ENCODE measurements at regions not wholly inside any gene's neighbourhood (a gene's known extent, or its start where the extent isn't known, plus 50 kb on each side); places are given as distances from the start of the nearest gene placed in this dataset.

GRCh38 chr2:551621-552020, 125.6 kb downstream of the TMEM18 start:
- no peak overlapping the region for H3K4me3 ChIP-seq
- intact Hi-C loops (cut with DNase I): no loop called here
- H3K27me3 ChIP-seq: no peaks in the 10 kb centered on the region
- H3K4me1 ChIP-seq: no peaks in the 10 kb centered on the region
- no peaks in the 10 kb centered on the region for H3K9me3 ChIP-seq
- H3K27ac ChIP-seq: no peak overlapping the region
- no peak for DNase-seq (ENCODE audit: extremely low spot score in 2 of 2)
- TF ChIP-seq POLR2AphosphoS5 (IDR thresholded peaks at IDR 0.05; ENCODE audit: insufficient read depth in 1 of 2, low read depth in 1 of 2) (no peak), POLR2A (IDR thresholded peaks at IDR 0.05) (no peak), CTCF (IDR thresholded peaks at IDR 0.05) (no peak)
- H3K36me3 ChIP-seq: no peaks in the 10 kb centered on the region

- Histone ChIP-seq H3K4me3 (no peak overlapping the region), H3K27ac (no peak overlapping the region), H3K36me3 (no peaks in the 10 kb centered on the region), H3K4me1 (no peaks in the 10 kb centered on the region), H3K27me3 (no peaks in the 10 kb centered on the region), H3K9me3 (no peaks in the 10 kb centered on the region)
- TF ChIP-seq POLR2AphosphoS5 (IDR thresholded peaks at IDR 0.05; ENCODE audit: insufficient read depth in 1 of 2, low read depth in 1 of 2) (no peak), CTCF (IDR thresholded peaks at IDR 0.05) (no peak)
- intact Hi-C loops (cut with DNase I): no loop called here
- DNase-seq (ENCODE audit: extremely low spot score in 2 of 2): no peak
These were observed 126.2 kb downstream of the TMEM18 start for GRCh38 chr2:550860-551567.

GRCh38 chr2:545711-546650, 131.2 kb downstream of the TMEM18 start:
- TF ChIP-seq POLR2AphosphoS5 (IDR thresholded peaks at IDR 0.05; ENCODE audit: insufficient read depth in 1 of 2, low read depth in 1 of 2) (no peak), POLR2A (IDR thresholded peaks at IDR 0.05) (no peak), CTCF (IDR thresholded peaks at IDR 0.05) (no peak)
- Histone ChIP-seq H3K4me1 (no peaks in the 10 kb centered on the region), H3K27me3 (no peaks in the 10 kb centered on the region), H3K9me3 (no peaks in the 10 kb centered on the region), H3K4me3 (no peak overlapping the region), H3K36me3 (no peaks in the 10 kb centered on the region), H3K27ac (no peak overlapping the region)
- DNase-seq (ENCODE audit: extremely low spot score in 2 of 2): peak in 1 of 2 donors; percentile 80
- intact Hi-C loops (cut with DNase I): no loop called here

GRCh38 chr2:545228-545627, 132.0 kb downstream of the TMEM18 start:
- TF ChIP-seq POLR2AphosphoS5 (IDR thresholded peaks at IDR 0.05; ENCODE audit: insufficient read depth in 1 of 2, low read depth in 1 of 2): no peak
- TF ChIP-seq POLR2A (IDR thresholded peaks at IDR 0.05): no peak
- no peak for TF ChIP-seq CTCF (IDR thresholded peaks at IDR 0.05)
- Histone ChIP-seq H3K4me3 (no peak overlapping the region), H3K9me3 (no peaks in the 10 kb centered on the region), H3K27ac (no peak overlapping the region), H3K36me3 (no peaks in the 10 kb centered on the region), H3K27me3 (no peaks in the 10 kb centered on the region), H3K4me1 (no peaks in the 10 kb centered on the region)
- DNase-seq (ENCODE audit: extremely low spot score in 2 of 2): no peak
- intact Hi-C loops (cut with DNase I): no loop called here

- Histone ChIP-seq H3K27ac (no peak overlapping the region), H3K9me3 (no peaks in the 10 kb centered on the region), H3K4me3 (no peak overlapping the region), H3K4me1 (no peaks in the 10 kb centered on the region), H3K36me3 (no peaks in the 10 kb centered on the region), H3K27me3 (no peaks in the 10 kb centered on the region)
- DNase-seq (ENCODE audit: extremely low spot score in 2 of 2): no peak
- TF ChIP-seq POLR2AphosphoS5 (IDR thresholded peaks at IDR 0.05; ENCODE audit: insufficient read depth in 1 of 2, low read depth in 1 of 2): no peak
- TF ChIP-seq POLR2A (IDR thresholded peaks at IDR 0.05): no peak
- TF ChIP-seq CTCF (IDR thresholded peaks at IDR 0.05): no peak
- intact Hi-C loops (cut with DNase I): no loop called here
These were observed 138.6 kb downstream of the TMEM18 start for GRCh38 chr2:538646-539045.

Data from vagina (tissue), 2 donors.